Stimulated activated memory B cell treated with anti-CD40 and anti-IgM and Interleukin-4, amounts not matched to agents 10 μg/mL and 1 μg/mL and 100 μg/mL, for 72 hours (primary cell): ENCODE measurements at regions not wholly inside any gene's neighbourhood (a gene's known extent, or its start where the extent isn't known, plus 50 kb on each side); places are given as distances from the start of the nearest gene placed in this dataset.

Experiments used
- ATAC-seq: fragments of 150-1000 bp; cut with Tn5 transposase; 2 replicates; pipeline ENCODE4 v1.10.0; 2021
- H3K27ac Mint-ChIP-seq: one replicate; pipeline ENCODE4 v1.8.0; 2022; ENCODE audit warnings: mild to moderate bottlenecking, mixed read lengths
- H3K27me3 Mint-ChIP-seq: one replicate; pipeline ENCODE4 v1.8.0; 2022; ENCODE audit warnings: mixed read lengths
- H3K36me3 Mint-ChIP-seq: one replicate; pipeline ENCODE4 v1.8.0; 2022; ENCODE audit warnings: mixed read lengths
- H3K4me1 Mint-ChIP-seq: one replicate; pipeline ENCODE4 v1.8.0; 2022; ENCODE audit warnings: mixed read lengths
- H3K4me3 Mint-ChIP-seq: one replicate; pipeline ENCODE4 v1.8.0; 2022; ENCODE audit warnings: mild to moderate bottlenecking, moderate library complexity, mixed read lengths
- H3K9me3 Mint-ChIP-seq: one replicate; pipeline ENCODE4 v1.8.0; 2022; ENCODE audit warnings: mixed read lengths

- ATAC-seq, result no peak
- Mint-ChIP-seq H3K4me3 (no peak overlapping the region), H3K27me3 (peaks cover 14% of the 10 kb centered on the region), H3K4me1 (peaks cover 7% of the 10 kb centered on the region), H3K27ac (no peak overlapping the region), H3K36me3 (no peaks in the 10 kb centered on the region), H3K9me3 (no peaks in the 10 kb centered on the region)
Measured at GRCh38 chr2:42938671-42939370, 146.4 kb upstream of the HAAO start.

GRCh38 chr2:42937171-42937875, 144.9 kb upstream of the HAAO start:
- no peak for ATAC-seq
- no peaks in the 10 kb centered on the region for H3K36me3 Mint-ChIP-seq
- H3K4me3 Mint-ChIP-seq, result no peak overlapping the region
- H3K27me3 Mint-ChIP-seq, result peaks cover 14% of the 10 kb centered on the region
- no peak overlapping the region for H3K27ac Mint-ChIP-seq
- H3K9me3 Mint-ChIP-seq, result no peaks in the 10 kb centered on the region
- peaks cover 6% of the 10 kb centered on the region for H3K4me1 Mint-ChIP-seq

- Mint-ChIP-seq H3K4me1 (no peaks in the 10 kb centered on the region), H3K4me3 (no peak overlapping the region), H3K9me3 (no peaks in the 10 kb centered on the region), H3K36me3 (no peaks in the 10 kb centered on the region), H3K27ac (no peak overlapping the region), H3K27me3 (peaks cover 17% of the 10 kb centered on the region)
- no peak for ATAC-seq
Measured at GRCh38 chr2:42935692-42936671, 143.6 kb upstream of the HAAO start.

GRCh38 chr2:42934580-42935186, 142.3 kb upstream of the HAAO start:
- H3K4me3 Mint-ChIP-seq, result no peak overlapping the region
- no peaks in the 10 kb centered on the region for H3K9me3 Mint-ChIP-seq
- no peaks in the 10 kb centered on the region for H3K36me3 Mint-ChIP-seq
- no peak overlapping the region for H3K27ac Mint-ChIP-seq
- peaks cover 28% of the 10 kb centered on the region for H3K27me3 Mint-ChIP-seq
- H3K4me1 Mint-ChIP-seq, result peaks cover 6% of the 10 kb centered on the region
- no peak for ATAC-seq

GRCh38 chr2:42933824-42934254, 141.5 kb upstream of the HAAO start:
- Mint-ChIP-seq H3K9me3 (no peaks in the 10 kb centered on the region), H3K4me3 (no peak overlapping the region), H3K27me3 (peaks cover 26% of the 10 kb centered on the region), H3K4me1 (peaks cover 6% of the 10 kb centered on the region), H3K36me3 (no peaks in the 10 kb centered on the region), H3K27ac (no peak overlapping the region)
- no peak for ATAC-seq

- H3K4me3 Mint-ChIP-seq, result no peak overlapping the region
- no peaks in the 10 kb centered on the region for H3K9me3 Mint-ChIP-seq
- peaks cover 13% of the 10 kb centered on the region for H3K27me3 Mint-ChIP-seq
- no peak overlapping the region for H3K27ac Mint-ChIP-seq
- no peak for ATAC-seq
- peaks cover 6% of the 10 kb centered on the region for H3K4me1 Mint-ChIP-seq
- H3K36me3 Mint-ChIP-seq, result no peaks in the 10 kb centered on the region
Measured at GRCh38 chr2:42932271-42933151, 140.1 kb upstream of the HAAO start.

- no peaks in the 10 kb centered on the region for H3K36me3 Mint-ChIP-seq
- H3K4me1 Mint-ChIP-seq, result peaks cover 6% of the 10 kb centered on the region
- peaks cover 13% of the 10 kb centered on the region for H3K27me3 Mint-ChIP-seq
- H3K27ac Mint-ChIP-seq, result no peak overlapping the region
- no peak for ATAC-seq
- H3K4me3 Mint-ChIP-seq, result no peak overlapping the region
- no peaks in the 10 kb centered on the region for H3K9me3 Mint-ChIP-seq
Measured at GRCh38 chr2:42931818-42932195, 139.4 kb upstream of the HAAO start.

GRCh38 chr2:42931146-42931817, 138.9 kb upstream of the HAAO start:
- H3K4me1 Mint-ChIP-seq, result peaks cover 6% of the 10 kb centered on the region
- H3K27me3 Mint-ChIP-seq, result peaks cover 13% of the 10 kb centered on the region
- ATAC-seq, result no peak
- H3K9me3 Mint-ChIP-seq, result no peaks in the 10 kb centered on the region
- H3K27ac Mint-ChIP-seq, result no peak overlapping the region
- H3K36me3 Mint-ChIP-seq, result no peaks in the 10 kb centered on the region
- H3K4me3 Mint-ChIP-seq, result no peak overlapping the region

- ATAC-seq, result no peak
- H3K9me3 Mint-ChIP-seq, result no peaks in the 10 kb centered on the region
- peaks cover 18% of the 10 kb centered on the region for H3K27me3 Mint-ChIP-seq
- peaks cover 6% of the 10 kb centered on the region for H3K4me1 Mint-ChIP-seq
- H3K36me3 Mint-ChIP-seq, result no peaks in the 10 kb centered on the region
- no peak overlapping the region for H3K4me3 Mint-ChIP-seq
- no peak overlapping the region for H3K27ac Mint-ChIP-seq
Measured at GRCh38 chr2:42930025-42930581, 137.7 kb upstream of the HAAO start.

- ATAC-seq, result no peak
- H3K9me3 Mint-ChIP-seq, result no peaks in the 10 kb centered on the region
- peaks cover 23% of the 10 kb centered on the region for H3K27me3 Mint-ChIP-seq
- no peaks in the 10 kb centered on the region for H3K36me3 Mint-ChIP-seq
- no peak overlapping the region for H3K27ac Mint-ChIP-seq
- H3K4me1 Mint-ChIP-seq, result peaks cover 6% of the 10 kb centered on the region
- no peak overlapping the region for H3K4me3 Mint-ChIP-seq
Measured at GRCh38 chr2:42929546-42930024, 137.2 kb upstream of the HAAO start.

- H3K4me1 Mint-ChIP-seq, result peaks cover 6% of the 10 kb centered on the region
- no peak for ATAC-seq
- no peaks in the 10 kb centered on the region for H3K36me3 Mint-ChIP-seq
- H3K27me3 Mint-ChIP-seq, result peaks cover 27% of the 10 kb centered on the region
- H3K9me3 Mint-ChIP-seq, result no peaks in the 10 kb centered on the region
- H3K27ac Mint-ChIP-seq, result no peak overlapping the region
- H3K4me3 Mint-ChIP-seq, result no peak overlapping the region
Measured at GRCh38 chr2:42928692-42929545, 136.5 kb upstream of the HAAO start.

- H3K27me3 Mint-ChIP-seq, result peaks cover 27% of the 10 kb centered on the region
- no peaks in the 10 kb centered on the region for H3K9me3 Mint-ChIP-seq
- no peak for ATAC-seq
- H3K4me1 Mint-ChIP-seq, result peaks cover 6% of the 10 kb centered on the region
- H3K36me3 Mint-ChIP-seq, result no peaks in the 10 kb centered on the region
- H3K27ac Mint-ChIP-seq, result no peak overlapping the region
- no peak overlapping the region for H3K4me3 Mint-ChIP-seq
Measured at GRCh38 chr2:42928161-42928691, 135.8 kb upstream of the HAAO start.
